ENCODE measurements at regions not wholly inside any gene's neighbourhood (a gene's known extent, or its start where the extent isn't known, plus 50 kb on each side); places are given as distances from the start of the nearest gene placed in this dataset.

- TF ChIP-seq TAF1 (IDR thresholded peaks at IDR 0.05; ENCODE audit: low read depth, low read length), result no peak
- TF ChIP-seq POLR2A (IDR thresholded peaks at IDR 0.05; ENCODE audit: low read depth, low read length), result no peak
- TF ChIP-seq POLR2AphosphoS5 (IDR thresholded peaks at IDR 0.05; ENCODE audit: low read depth, low read length), result no peak
- TF ChIP-seq SPI1 (IDR thresholded peaks at IDR 0.05; ENCODE audit: low read depth, low read length), result no peak
- TF ChIP-seq PAX5 (IDR thresholded peaks at IDR 0.05; ENCODE audit: insufficient read depth, low read length, severe bottlenecking), result no peak
Measured at GRCh38 chr4:117983541-117984365, 50.5 kb upstream of the NDST3 start.

Data from GM12891 (cell line).